C4-2B (cell line): ENCODE measurements at regions not wholly inside any gene's neighbourhood (a gene's known extent, or its start where the extent isn't known, plus 50 kb on each side); places are given as distances from the start of the nearest gene placed in this dataset.

Experiments used
- CTCF ChIP-seq: fragments of 450-650 bp; conservative IDR thresholded peaks from 2 replicates; pipeline ENCODE4 v1.5.1; 2017; ENCODE audit warnings: mild to moderate bottlenecking
- ZFX ChIP-seq: fragments of 450-650 bp; IDR thresholded peaks from 2 replicates; pipeline ENCODE4 v1.6.1; 2017

DNA sequence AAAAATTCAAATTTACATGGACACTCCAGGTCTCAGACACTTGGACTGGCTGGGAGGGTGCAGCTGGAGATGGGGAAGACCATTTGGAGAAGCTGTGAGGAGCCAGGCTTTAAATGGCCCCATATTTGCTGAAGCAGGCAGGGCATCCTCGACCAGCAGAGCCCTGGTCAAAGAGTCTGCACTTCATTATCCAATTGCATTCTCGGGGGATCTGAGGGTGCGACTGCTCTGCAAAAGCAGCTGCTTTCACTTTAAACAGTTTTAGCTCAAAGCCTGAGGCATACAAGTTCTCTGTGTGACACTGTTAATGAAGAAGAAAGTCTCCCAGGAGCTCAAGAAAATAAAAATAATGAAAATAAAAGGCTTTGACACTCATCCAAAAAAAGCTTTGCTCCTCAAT lies 98.0 kb upstream of the SLC25A36 start:
- TF ChIP-seq CTCF, result no peak
- TF ChIP-seq ZFX, result no peak
